OCI-LY7 (cell line): ENCODE measurements at regions not wholly inside any gene's neighbourhood (a gene's known extent, or its start where the extent isn't known, plus 50 kb on each side); places are given as distances from the start of the nearest gene placed in this dataset.

ENCODE experiments used
- BruUV-seq: library from RNA; stranded (reverse); fragments of 400-500 nt; replicated peaks from 2 replicates; lab custom pipeline; 2021; lab: Mats Ljungman, UMichigan
- CTCF ChIA-PET: fragments of 300-600 bp; sonication (Branson Sonifier 250); formaldehyde crosslinking; loops from one replicate; lab custom pipeline; 2022; ENCODE audit warnings: antibody characterized with exemption; ENCODE audit not compliant: unreplicated experiment; lab: Charles Lee
- POLR2A ChIA-PET: fragments of 300-600 bp; sonication (Branson Sonifier 250); formaldehyde crosslinking; loops from one replicate; lab custom pipeline; 2022; ENCODE audit warnings: antibody characterized with exemption; lab: Charles Lee
- DNase-seq: peaks from one replicate; pipeline ENCODE4 v3.0.0-alpha.2; 2015; ENCODE audit warnings: low spot score
- H2AFZ ChIP-seq: fragments of 200-600 bp; sonication (generic), shearing (Covaris generic); 2 replicates; pipeline ENCODE4 v1.6.1; 2014; ENCODE audit warnings: mild to moderate bottlenecking, antibody characterized with exemption, low read length, moderate library complexity
- H3K27ac ChIP-seq: fragments of 200-600 bp; sonication (generic); 2 replicates; pipeline ENCODE4 v1.5.1; 2014; ENCODE audit warnings: mixed run types, low read depth, mild to moderate bottlenecking, moderate library complexity, low read length, inconsistent platforms; ENCODE audit not compliant: poor library complexity, severe bottlenecking
- H3K36me3 ChIP-seq: fragments of 200-600 bp; sonication (generic); 2 replicates; pipeline ENCODE4 v1.6.1; 2014; ENCODE audit warnings: mild to moderate bottlenecking, antibody characterized with exemption, low read length, moderate library complexity, mixed read lengths; ENCODE audit not compliant: insufficient read depth
- H3K4me1 ChIP-seq: fragments of 200-600 bp; sonication (generic); 2 replicates; pipeline ENCODE4 v1.5.1; 2014; ENCODE audit warnings: mild to moderate bottlenecking, low read length; ENCODE audit not compliant: insufficient read depth, poor library complexity, severe bottlenecking
- H3K4me2 ChIP-seq: fragments of 200-600 bp; sonication (generic); 2 replicates; pipeline ENCODE4 v1.6.1; 2014; ENCODE audit warnings: mild to moderate bottlenecking, low read length
- H3K4me3 ChIP-seq: fragments of 200-600 bp; sonication (generic); 2 replicates; pipeline ENCODE4 v1.5.1; 2014; ENCODE audit warnings: mild to moderate bottlenecking, low read depth, low read length; ENCODE audit not compliant: poor library complexity, severe bottlenecking
- H3K79me2 ChIP-seq: fragments of 200-600 bp; sonication (generic); 2 replicates; pipeline ENCODE4 v1.6.1; 2016; ENCODE audit warnings: low read depth, mild to moderate bottlenecking, low read length, moderate library complexity, mixed read lengths; ENCODE audit not compliant: insufficient read depth
- H3K9me2 ChIP-seq: fragments of 200-600 bp; sonication (generic); 2 replicates; pipeline ENCODE4 v1.6.1; 2016; ENCODE audit warnings: mild to moderate bottlenecking, low read length, mixed read lengths; ENCODE audit not compliant: insufficient read depth
- H3K9me3 ChIP-seq: fragments of 200-600 bp; sonication (generic); 2 replicates; pipeline ENCODE4 v1.6.1; 2014; ENCODE audit warnings: mild to moderate bottlenecking, mixed run types, low read length, mixed read lengths
- H4K20me1 ChIP-seq: fragments of 200-600 bp; sonication (generic); 2 replicates; pipeline ENCODE4 v1.6.1; 2014; ENCODE audit warnings: mild to moderate bottlenecking, antibody characterized with exemption, low read length, moderate library complexity, mixed read lengths; ENCODE audit not compliant: insufficient read depth
- CTCF ChIP-seq: fragments of 200-600 bp; sonication (generic); conservative IDR thresholded peaks from 2 replicates; pipeline ENCODE4 v1.5.1; 2014; ENCODE audit warnings: mild to moderate bottlenecking, antibody characterized with exemption, low read length, moderate library complexity, mixed read lengths
- EZH2phosphoT487 ChIP-seq: fragments of 200-600 bp; sonication (generic); IDR thresholded peaks from 2 replicates; pipeline ENCODE4 v1.6.1; 2018; ENCODE audit warnings: low read depth, borderline replicate concordance, mild to moderate bottlenecking, mixed run types, antibody characterized with exemption, low read length, moderate library complexity, mixed read lengths
- intact Hi-C: fragments of 100-400 bp; cut with micrococcal nuclease; formaldehyde crosslinking; loops from one replicate; pipeline ENCODE4 v1.10.0; 2022; ENCODE audit not compliant: unreplicated experiment

GRCh38 chr21:18129526-18129925 is 115.1 kb upstream of the CHODL start:
- POLR2A ChIA-PET, result interaction anchor here (0.6 kb wide), 1 partner anchor 24 kb away, joined by 3 read pairs; no protein-coding TSS in a partner anchor
- Histone ChIP-seq H3K27ac (no peak overlapping the region), H3K4me3 (no peak overlapping the region), H3K79me2 (no peaks in the 10 kb centered on the region), H4K20me1 (no peaks in the 10 kb centered on the region), H3K9me3 (no peaks in the 10 kb centered on the region), H3K4me1 (no peaks in the 10 kb centered on the region), H3K4me2 (no peak overlapping the region), H3K36me3 (no peaks in the 10 kb centered on the region), H3K9me2 (no peaks in the 10 kb centered on the region), H2AFZ (no peak overlapping the region)
- intact Hi-C loops, result no loop called here
- BruUV-seq, result no TSS peak
- DNase-seq, result no peak
- TF ChIP-seq EZH2phosphoT487 (no peak), CTCF (no peak)
- CTCF ChIA-PET, result no interaction called here

- POLR2A ChIA-PET, result interaction anchor here (0.8 kb wide), 1 partner anchor 128 kb away, joined by 3 read pairs; no protein-coding TSS in a partner anchor
- TF ChIP-seq EZH2phosphoT487 (no peak), CTCF (no peak)
- Histone ChIP-seq H4K20me1 (no peaks in the 10 kb centered on the region), H3K27ac (no peak overlapping the region), H3K4me2 (no peak overlapping the region), H3K36me3 (no peaks in the 10 kb centered on the region), H3K4me1 (no peaks in the 10 kb centered on the region), H3K79me2 (no peaks in the 10 kb centered on the region), H3K9me3 (no peaks in the 10 kb centered on the region), H2AFZ (no peak overlapping the region), H3K4me3 (no peak overlapping the region), H3K9me2 (no peaks in the 10 kb centered on the region)
- BruUV-seq, result no TSS peak
- DNase-seq, result no peak
- intact Hi-C loops, result no loop called here
- CTCF ChIA-PET, result no interaction called here
Measured at GRCh38 chr21:18118566-18118965, 126.1 kb upstream of the CHODL start.

GRCh38 chr21:18117176-18117575 is 127.5 kb upstream of the CHODL start:
- no peaks in the 10 kb centered on the region for H3K4me1 ChIP-seq
- no peak for TF ChIP-seq CTCF
- no peak for TF ChIP-seq EZH2phosphoT487
- no peak overlapping the region for H2AFZ ChIP-seq
- H3K36me3 ChIP-seq, result no peaks in the 10 kb centered on the region
- no peaks in the 10 kb centered on the region for H3K79me2 ChIP-seq
- CTCF ChIA-PET, result no interaction called here
- no peaks in the 10 kb centered on the region for H3K9me2 ChIP-seq
- H3K4me3 ChIP-seq, result no peak overlapping the region
- H3K4me2 ChIP-seq, result no peak overlapping the region
- no peak overlapping the region for H3K27ac ChIP-seq
- POLR2A ChIA-PET, result interaction anchor here (0.7 to 1.2 kb wide), 3 partner anchors 24 to 387 kb away, joined by 3 to 9 read pairs (median 4); no protein-coding TSS in a partner anchor
- no peaks in the 10 kb centered on the region for H4K20me1 ChIP-seq
- no peak for DNase-seq
- no peaks in the 10 kb centered on the region for H3K9me3 ChIP-seq
- intact Hi-C loops, result no loop called here
- no TSS peak for BruUV-seq
